GM12875 (cell line): ENCODE measurements at regions not wholly inside any gene's neighbourhood (a gene's known extent, or its start where the extent isn't known, plus 50 kb on each side); places are given as distances from the start of the nearest gene placed in this dataset.

ENCODE experiments used
- H3K4me3 ChIP-seq: one replicate; pipeline ENCODE4 v1.5.1; 2011; ENCODE audit warnings: low read depth, low read length, control low read depth
- CTCF ChIP-seq: IDR thresholded peaks from 2 replicates; pipeline ENCODE4 v1.5.1; 2011; ENCODE audit warnings: low read depth, mild to moderate bottlenecking, control low read depth, inconsistent platforms, low read length, moderate library complexity, borderline replicate concordance; ENCODE audit not compliant: insufficient read depth

DNA sequence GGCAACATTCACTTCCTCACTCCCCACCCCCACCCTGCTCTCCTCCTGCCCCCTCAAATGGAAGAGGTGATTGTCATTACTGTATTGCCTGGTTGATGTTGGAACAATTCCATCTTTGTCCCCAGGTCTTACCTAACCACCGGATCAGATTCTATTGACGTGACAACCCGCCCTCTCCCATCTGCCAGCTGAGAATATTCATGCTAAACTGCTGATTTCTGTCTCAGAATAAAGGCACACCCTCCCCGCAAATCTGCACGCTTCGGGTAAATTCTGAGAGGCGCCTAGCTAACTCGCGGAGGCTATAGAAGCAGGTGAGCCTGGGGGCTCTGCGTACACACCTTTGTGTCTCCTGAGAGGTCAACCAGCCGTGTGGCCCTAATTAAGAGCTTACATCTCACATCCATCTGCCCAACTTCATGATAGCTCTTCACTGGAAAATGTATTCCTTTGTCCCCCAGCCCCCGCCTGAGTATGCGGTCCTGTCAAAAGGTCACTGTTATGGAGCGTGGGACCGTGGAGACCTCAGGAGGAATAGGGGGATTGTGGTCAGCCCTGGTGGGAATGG is 1054.3 kb downstream of the VRK1 start:
- no peak overlapping the region for H3K4me3 ChIP-seq
- no peak for TF ChIP-seq CTCF

- no peak for TF ChIP-seq CTCF
These were observed 1057.7 kb downstream of the VRK1 start for GRCh38 chr14:97854918-97855317.

GRCh38 chr14:97866195-97866594 is 1069.0 kb downstream of the VRK1 start:
- no peak overlapping the region for H3K4me3 ChIP-seq
- no peak for TF ChIP-seq CTCF

More at GRCh38 chr14:97854918-97855317, 1057.7 kb downstream of the VRK1 start:
- H3K4me3 ChIP-seq, result no peak overlapping the region

- TF ChIP-seq CTCF, result no peak
These were observed 1069.5 kb downstream of the VRK1 start for GRCh38 chr14:97866664-97867063.

DNA sequence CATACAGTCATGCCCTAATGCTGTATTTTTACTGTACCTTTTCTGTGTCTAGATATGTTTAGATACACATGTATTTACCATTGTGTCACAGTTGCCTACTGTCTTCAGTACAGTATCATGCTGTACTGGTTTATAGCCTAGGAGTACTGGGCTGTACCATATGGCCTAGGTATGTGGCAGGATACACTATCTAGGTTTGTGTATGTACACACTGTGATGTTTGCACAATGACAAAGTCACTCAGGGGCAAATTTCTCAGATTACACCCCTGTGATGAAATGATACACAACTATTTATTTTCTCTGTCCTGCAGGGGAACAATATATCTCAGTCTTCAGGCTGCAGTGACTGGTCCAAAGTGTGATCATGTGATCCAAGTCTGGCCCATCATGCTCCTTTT is 1076.1 kb downstream of the VRK1 start:
- H3K4me3 ChIP-seq, result no peak overlapping the region
- no peak for TF ChIP-seq CTCF

More at GRCh38 chr14:97866664-97867063, 1069.5 kb downstream of the VRK1 start:
- no peak overlapping the region for H3K4me3 ChIP-seq

GRCh38 chr14:97874394-97874793 is 1077.2 kb downstream of the VRK1 start:
- H3K4me3 ChIP-seq, result no peak overlapping the region
- TF ChIP-seq CTCF, result no peak

DNA sequence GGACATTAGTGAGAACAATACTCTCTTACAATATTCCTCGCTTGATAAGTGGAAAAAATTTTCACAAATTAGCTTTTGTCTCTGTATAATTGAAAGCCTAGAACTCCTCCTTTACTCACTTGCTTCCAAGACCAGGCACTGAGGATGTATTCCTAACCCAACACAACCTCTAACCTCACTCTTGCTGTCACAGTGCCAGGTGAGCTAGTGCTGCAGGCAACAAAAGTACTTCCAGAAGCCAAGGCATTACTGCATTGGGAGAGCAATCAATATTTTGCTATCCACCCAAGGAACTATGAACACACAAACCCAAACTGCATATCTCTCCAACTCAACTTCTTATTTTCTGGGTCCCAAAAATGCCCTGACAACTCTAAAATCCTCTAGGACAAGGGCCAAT is 1081.0 kb downstream of the VRK1 start:
- no peak overlapping the region for H3K4me3 ChIP-seq
- TF ChIP-seq CTCF, result no peak
